Neural progenitor cell (in vitro differentiated cells): ENCODE measurements at regions not wholly inside any gene's neighbourhood (a gene's known extent, or its start where the extent isn't known, plus 50 kb on each side); places are given as distances from the start of the nearest gene placed in this dataset.

Experiments
- EZH2 ChIP-seq: fragments of 200-600 bp; sonication (generic); IDR thresholded peaks from 2 replicates; pipeline ENCODE4 v1.6.1; 2017; ENCODE audit warnings: antibody characterized with exemption, mild to moderate bottlenecking, moderate library complexity
- TF ChIP-seq, protein P1 (sequence below): fragments of 200-600 bp; sonication (generic); IDR thresholded peaks from 2 replicates; pipeline ENCODE4 v1.5.1; 2017; ENCODE audit warnings: antibody characterized with exemption, mild to moderate bottlenecking

DNA sequence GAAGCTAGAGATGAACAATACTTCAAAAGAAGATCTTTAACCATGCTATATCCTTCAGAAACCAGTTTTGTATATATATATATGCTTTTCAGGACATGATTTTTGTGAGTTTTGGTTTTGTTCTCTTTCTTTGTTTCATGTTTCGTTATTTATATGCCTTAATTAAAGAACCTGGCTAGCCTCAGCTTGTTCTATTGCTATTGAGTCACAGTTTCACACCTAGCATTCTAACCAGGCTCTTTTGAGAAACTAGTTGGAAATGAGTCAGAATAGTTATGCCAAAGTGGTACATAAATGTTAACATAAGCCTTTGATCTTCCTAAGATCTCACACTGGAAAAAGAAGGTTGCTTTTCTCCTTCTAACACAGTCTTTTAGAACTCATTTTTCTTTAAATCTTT lies 1925.2 kb downstream of the OLFM4 start:
- TF ChIP-seq, protein P1, sequence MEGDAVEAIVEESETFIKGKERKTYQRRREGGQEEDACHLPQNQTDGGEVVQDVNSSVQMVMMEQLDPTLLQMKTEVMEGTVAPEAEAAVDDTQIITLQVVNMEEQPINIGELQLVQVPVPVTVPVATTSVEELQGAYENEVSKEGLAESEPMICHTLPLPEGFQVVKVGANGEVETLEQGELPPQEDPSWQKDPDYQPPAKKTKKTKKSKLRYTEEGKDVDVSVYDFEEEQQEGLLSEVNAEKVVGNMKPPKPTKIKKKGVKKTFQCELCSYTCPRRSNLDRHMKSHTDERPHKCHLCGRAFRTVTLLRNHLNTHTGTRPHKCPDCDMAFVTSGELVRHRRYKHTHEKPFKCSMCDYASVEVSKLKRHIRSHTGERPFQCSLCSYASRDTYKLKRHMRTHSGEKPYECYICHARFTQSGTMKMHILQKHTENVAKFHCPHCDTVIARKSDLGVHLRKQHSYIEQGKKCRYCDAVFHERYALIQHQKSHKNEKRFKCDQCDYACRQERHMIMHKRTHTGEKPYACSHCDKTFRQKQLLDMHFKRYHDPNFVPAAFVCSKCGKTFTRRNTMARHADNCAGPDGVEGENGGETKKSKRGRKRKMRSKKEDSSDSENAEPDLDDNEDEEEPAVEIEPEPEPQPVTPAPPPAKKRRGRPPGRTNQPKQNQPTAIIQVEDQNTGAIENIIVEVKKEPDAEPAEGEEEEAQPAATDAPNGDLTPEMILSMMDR: no peak
- no peak for TF ChIP-seq EZH2
